ENCODE measurements at regions not wholly inside any gene's neighbourhood (a gene's known extent, or its start where the extent isn't known, plus 50 kb on each side); places are given as distances from the start of the nearest gene placed in this dataset.

GRCh38 chr18:60188958-60189357 is 183.6 kb downstream of the MC4R start:
- TF ChIP-seq USF1 (IDR thresholded peaks at IDR 0.05; ENCODE audit: borderline replicate concordance, extremely low read length, insufficient read depth, low read depth, low read length), result no peak
- TF ChIP-seq REST (IDR thresholded peaks at IDR 0.05; ENCODE audit: low read depth, low read length), result no peak
- TF ChIP-seq FOS (IDR thresholded peaks at IDR 0.05; ENCODE audit: borderline replicate concordance, extremely low read depth, insufficient read length), result no peak
- TF ChIP-seq CREM (IDR thresholded peaks at IDR 0.05; ENCODE audit: low read depth), result no peak
- TF ChIP-seq NRF1 (conservative IDR thresholded peaks at IDR 0.05; ENCODE audit: low read depth, low read length), result no peak
- no peak for TF ChIP-seq SMAD1 (IDR thresholded peaks at IDR 0.05; ENCODE audit: low read depth, partially characterized antibody)
- TF ChIP-seq EP300 (IDR thresholded peaks at IDR 0.05; ENCODE audit: borderline replicate concordance in 1 of 2, control insufficient read depth in 1 of 2, low read depth in 2 of 2, low read length in 2 of 2), result no peak
- TF ChIP-seq ZNF24 (IDR thresholded peaks at IDR 0.05), result no peak
- no peak for TF ChIP-seq MXI1 (IDR thresholded peaks at IDR 0.05; ENCODE audit: low read depth, low read length)

Data from GM12878 (cell line).